ENCODE measurements at regions not wholly inside any gene's neighbourhood (a gene's known extent, or its start where the extent isn't known, plus 50 kb on each side); places are given as distances from the start of the nearest gene placed in this dataset.

- peak overlapping the region in 1 of 5 donors; percentile 4 for H3K27ac ChIP-seq
- peak in 1 of 2 donors; percentile 30 for DNase-seq
These were observed 286.5 kb upstream of the SLC14A2 start for GRCh38 chr18:45328811-45329210.

GRCh38 chr18:45329316-45329715, 286.0 kb upstream of the SLC14A2 start:
- no peaks in the 10 kb centered on the region for H3K36me3 ChIP-seq
- peak overlapping the region in 1 of 5 donors; percentile 4 for H3K27ac ChIP-seq
- no peaks in the 10 kb centered on the region for H3K27me3 ChIP-seq
- H3K9me3 ChIP-seq, result no peaks in the 10 kb centered on the region
- no peak for DNase-seq
- intact Hi-C loops (cut with DNase I; ENCODE audit: low total_unique reads), result no loop called here
- peaks cover 0 to 10% (median 0%) of the 10 kb centered on the region in 4 donors for H3K4me1 ChIP-seq
- TF ChIP-seq CTCF (IDR thresholded peaks at IDR 0.05) (no peak), EP300 (IDR thresholded peaks at IDR 0.05) (no peak), POLR2A (IDR thresholded peaks at IDR 0.05) (no peak), POLR2AphosphoS5 (IDR thresholded peaks at IDR 0.05) (no peak)
- no peak overlapping the region for H3K4me3 ChIP-seq

More at GRCh38 chr18:45328811-45329210, 286.5 kb upstream of the SLC14A2 start:
- no peaks in the 10 kb centered on the region for H3K27me3 ChIP-seq
- 73 to 76% (median 74%) methylated on average over 6 of the region's 6 CpGs for WGBS, 5 donors
- H3K4me3 ChIP-seq, result no peak overlapping the region
- no peaks in the 10 kb centered on the region for H3K36me3 ChIP-seq
- H3K9me3 ChIP-seq, result no peaks in the 10 kb centered on the region
- TF ChIP-seq EP300 (IDR thresholded peaks at IDR 0.05), result no peak
- no peak for TF ChIP-seq POLR2A (IDR thresholded peaks at IDR 0.05)
- TF ChIP-seq POLR2AphosphoS5 (IDR thresholded peaks at IDR 0.05), result no peak
- no peak for TF ChIP-seq CTCF (IDR thresholded peaks at IDR 0.05)
- peaks cover 0 to 14% (median 0%) of the 10 kb centered on the region in 4 donors for H3K4me1 ChIP-seq
- intact Hi-C loops (cut with DNase I; ENCODE audit: low total_unique reads), result no loop called here

- Histone ChIP-seq H3K36me3 (no peaks in the 10 kb centered on the region), H3K4me3 (no peak overlapping the region), H3K4me1 (peaks cover 0 to 2% (median 0%) of the 10 kb centered on the region in 4 donors), H3K27ac (no peak overlapping the region), H3K9me3 (no peaks in the 10 kb centered on the region), H3K27me3 (no peaks in the 10 kb centered on the region)
- intact Hi-C loops (cut with DNase I; ENCODE audit: low total_unique reads), result no loop called here
- 57 to 76% (median 68%) methylated on average over 2 of the region's 2 CpGs for WGBS, 5 donors
- no peak for TF ChIP-seq EP300 (IDR thresholded peaks at IDR 0.05)
- no peak for TF ChIP-seq POLR2AphosphoS5 (IDR thresholded peaks at IDR 0.05)
- TF ChIP-seq CTCF (IDR thresholded peaks at IDR 0.05), result no peak
- no peak for TF ChIP-seq POLR2A (IDR thresholded peaks at IDR 0.05)
- no peak for DNase-seq
These were observed 285.1 kb upstream of the SLC14A2 start for GRCh38 chr18:45330170-45330594.

GRCh38 chr18:45332871-45333270, 282.4 kb upstream of the SLC14A2 start:
- no peaks in the 10 kb centered on the region for H3K9me3 ChIP-seq
- no peak overlapping the region for H3K4me3 ChIP-seq
- intact Hi-C loops (cut with DNase I; ENCODE audit: low total_unique reads), result no loop called here
- H3K27ac ChIP-seq, result no peak overlapping the region
- no peaks in the 10 kb centered on the region for H3K36me3 ChIP-seq
- TF ChIP-seq CTCF (IDR thresholded peaks at IDR 0.05), result no peak
- no peak for TF ChIP-seq POLR2AphosphoS5 (IDR thresholded peaks at IDR 0.05)
- no peak for TF ChIP-seq EP300 (IDR thresholded peaks at IDR 0.05)
- TF ChIP-seq POLR2A (IDR thresholded peaks at IDR 0.05), result no peak
- WGBS, 5 donors, result 79 to 95% (median 88%) methylated on average over 1 of the region's 1 CpG
- H3K4me1 ChIP-seq, result no peaks in the 10 kb centered on the region
- DNase-seq, result no peak
- H3K27me3 ChIP-seq, result no peaks in the 10 kb centered on the region

All from stomach (tissue), 8 donors.